HEK293T (cell line): ENCODE measurements at regions not wholly inside any gene's neighbourhood (a gene's known extent, or its start where the extent isn't known, plus 50 kb on each side); places are given as distances from the start of the nearest gene placed in this dataset.

Source experiments
- CTCF ChIA-PET: fragments of 350-600 bp; formaldehyde crosslinking; extraction: SDS; loops from one replicate; lab custom pipeline; 2021; ENCODE audit warnings: antibody characterized with exemption, inconsistent platforms; lab: Yijun Ruan, JAX
- POLR2A ChIA-PET: fragments of 350-600 bp; formaldehyde crosslinking; extraction: SDS; loops from one replicate; lab custom pipeline; 2020; ENCODE audit warnings: antibody characterized with exemption, inconsistent platforms; lab: Yijun Ruan, JAX
- DNase-seq: peaks from one replicate; pipeline ENCODE4 v3.0.0; 2012; ENCODE audit warnings: mixed read lengths; ENCODE audit errors: extremely low spot score
- ARNT ChIP-seq: fragments of 450-650 bp; IDR thresholded peaks from 2 replicates; pipeline ENCODE4 v1.6.1; 2017; ENCODE audit warnings: mild to moderate bottlenecking
- BHLHE40 ChIP-seq: fragments of 450-650 bp; IDR thresholded peaks from 2 replicates; pipeline ENCODE4 v1.6.1; 2016; ENCODE audit warnings: mild to moderate bottlenecking, moderate library complexity, borderline replicate concordance
- CTBP1 ChIP-seq: fragments of 450-650 bp; IDR thresholded peaks from 2 replicates; pipeline ENCODE4 v1.6.1; 2016; ENCODE audit warnings: borderline replicate concordance
- ELF4 ChIP-seq: fragments of 450-650 bp; IDR thresholded peaks from 2 replicates; pipeline ENCODE4 v1.6.1; 2017; ENCODE audit warnings: antibody characterized with exemption
- FOXA1 ChIP-seq: fragments of 450-650 bp; IDR thresholded peaks from 2 replicates; pipeline ENCODE4 v1.6.1; 2016; ENCODE audit warnings: mild to moderate bottlenecking
- FOXK2 ChIP-seq: fragments of 450-650 bp; IDR thresholded peaks from 2 replicates; pipeline ENCODE4 v1.6.1; 2016; ENCODE audit warnings: mild to moderate bottlenecking
- FOXM1 ChIP-seq: fragments of 450-650 bp; IDR thresholded peaks from 2 replicates; pipeline ENCODE4 v1.6.1; 2017; ENCODE audit warnings: mild to moderate bottlenecking, borderline replicate concordance
- HDGF ChIP-seq: fragments of 450-650 bp; IDR thresholded peaks from 2 replicates; pipeline ENCODE4 v1.6.1; 2017; ENCODE audit warnings: antibody characterized with exemption, borderline replicate concordance
- L3MBTL2 ChIP-seq: fragments of 450-650 bp; conservative IDR thresholded peaks from 2 replicates; pipeline ENCODE4 v1.6.1; 2016; ENCODE audit warnings: mild to moderate bottlenecking
- LEF1 ChIP-seq: fragments of 450-650 bp; IDR thresholded peaks from 2 replicates; pipeline ENCODE4 v1.6.1; 2017; ENCODE audit warnings: mild to moderate bottlenecking, borderline replicate concordance
- NFRKB ChIP-seq: fragments of 450-650 bp; IDR thresholded peaks from 2 replicates; pipeline ENCODE4 v1.6.1; 2016; ENCODE audit warnings: mild to moderate bottlenecking, moderate library complexity
- PKNOX1 ChIP-seq: fragments of 450-650 bp; IDR thresholded peaks from 2 replicates; pipeline ENCODE4 v1.6.1; 2016
- SP1 ChIP-seq: fragments of 450-650 bp; IDR thresholded peaks from 2 replicates; pipeline ENCODE4 v1.6.1; 2017
- SUZ12 ChIP-seq: fragments of 450-650 bp; IDR thresholded peaks from 2 replicates; pipeline ENCODE4 v1.6.1; 2016; ENCODE audit warnings: mild to moderate bottlenecking
- TARDBP ChIP-seq: fragments of 450-650 bp; IDR thresholded peaks from 2 replicates; pipeline ENCODE4 v1.6.1; 2016
- ZNF384 ChIP-seq: fragments of 450-650 bp; IDR thresholded peaks from 2 replicates; pipeline ENCODE4 v1.6.1; 2016

- CTCF ChIA-PET: no interaction called here
- no peak for DNase-seq
- TF ChIP-seq LEF1: no peak
- no peak for TF ChIP-seq NFRKB
- TF ChIP-seq FOXM1: no peak
- POLR2A ChIA-PET: no interaction called here
Measured at GRCh38 chr10:120641695-120642094, 184.7 kb downstream of the PLPP4 start.

GRCh38 chr10:120643351-120643750, 186.3 kb downstream of the PLPP4 start:
- POLR2A ChIA-PET: no interaction called here
- CTCF ChIA-PET: no interaction called here
- TF ChIP-seq L3MBTL2 (no peak), FOXM1 (no peak), ZNF384 (no peak), NFRKB (no peak), PKNOX1 (no peak), FOXA1 (no peak)
- no peak for DNase-seq

GRCh38 chr10:120644556-120645410, 187.8 kb downstream of the PLPP4 start:
- TF ChIP-seq BHLHE40 (no peak), ARNT (no peak), FOXM1 (no peak), FOXK2 (no peak), SUZ12 (no peak), TARDBP (no peak), LEF1 (no peak), L3MBTL2 (no peak), NFRKB (no peak), FOXA1 (no peak), SP1 (no peak), ZNF384 (no peak), PKNOX1 (no peak), HDGF (no peak), ELF4 (no peak), CTBP1 (no peak)
- no peak for DNase-seq
- ChIA-PET POLR2A (no interaction called here), CTCF (no interaction called here)

GRCh38 chr10:120646159-120646732, 189.2 kb downstream of the PLPP4 start:
- TF ChIP-seq NFRKB: no peak
- TF ChIP-seq CTBP1: no peak
- TF ChIP-seq HDGF: no peak
- no peak for TF ChIP-seq FOXK2
- no peak for TF ChIP-seq LEF1
- TF ChIP-seq PKNOX1: no peak
- TF ChIP-seq FOXM1: no peak
- no peak for TF ChIP-seq ARNT
- no peak for TF ChIP-seq ZNF384
- no peak for TF ChIP-seq ELF4
- no peak for TF ChIP-seq L3MBTL2
- no peak for TF ChIP-seq BHLHE40
- no peak for TF ChIP-seq SP1
- CTCF ChIA-PET: no interaction called here
- no peak for DNase-seq
- POLR2A ChIA-PET: no interaction called here

- ChIA-PET POLR2A (no interaction called here), CTCF (no interaction called here)
Measured at GRCh38 chr10:120646738-120647456, 189.9 kb downstream of the PLPP4 start.

More at GRCh38 chr10:120646738-120647456, 189.9 kb downstream of the PLPP4 start:
- no peak for DNase-seq
- TF ChIP-seq BHLHE40 (no peak), TARDBP (no peak), L3MBTL2 (no peak), FOXK2 (no peak), HDGF (no peak), FOXA1 (no peak), ELF4 (no peak), SP1 (no peak), PKNOX1 (no peak), NFRKB (no peak), ARNT (no peak), ZNF384 (no peak), LEF1 (no peak), FOXM1 (no peak), CTBP1 (no peak)
